PC-3 (cell line): ENCODE measurements at regions not wholly inside any gene's neighbourhood (a gene's known extent, or its start where the extent isn't known, plus 50 kb on each side); places are given as distances from the start of the nearest gene placed in this dataset.
"Not testable (repeated sequence)": the region's sequence is repeated elsewhere in the genome, so short reads cannot be mapped to it uniquely, and the experiment has no call there.

ENCODE experiments used
- ATAC-seq: fragments of 200-7000 bp; cut with Tn5 transposase; 2 replicates; pipeline ENCODE4 v1.9.1; 2020; ENCODE audit warnings: mild to moderate bottlenecking, moderate library complexity
- BruUV-seq: library from RNA; stranded (reverse); fragments of 400-500 nt; replicated peaks from 2 replicates; lab custom pipeline; 2021; lab: Mats Ljungman, UMichigan
- CTCF ChIA-PET: fragments of 300-600 bp; sonication (Branson Sonifier 250); formaldehyde crosslinking; loops from one replicate; lab custom pipeline; 2022; ENCODE audit warnings: antibody characterized with exemption; lab: Charles Lee
- POLR2A ChIA-PET: fragments of 300-600 bp; sonication (Branson Sonifier 250); formaldehyde crosslinking; loops from one replicate; lab custom pipeline; 2022; ENCODE audit warnings: antibody characterized with exemption; ENCODE audit not compliant: unreplicated experiment; lab: Charles Lee
- DNase-seq: peaks from one replicate; pipeline ENCODE4 v3.0.0-alpha.2; 2015
- H2AFZ ChIP-seq: fragments of 300-600 bp; sonication (generic); 2 replicates; pipeline ENCODE4 v1.6.0; 2016; ENCODE audit warnings: antibody characterized with exemption, low read length
- H3F3A ChIP-seq: fragments of 300-600 bp; sonication (generic); one replicate; pipeline ENCODE4 v1.6.0; 2017; ENCODE audit warnings: antibody characterized with exemption, low read length, control low read depth, mild to moderate bottlenecking; ENCODE audit not compliant: unreplicated experiment
- H3K27ac ChIP-seq: fragments of 300-600 bp; sonication (generic); 2 replicates; pipeline ENCODE4 v1.5.1; 2016; ENCODE audit warnings: mild to moderate bottlenecking, low read length
- H3K27me3 ChIP-seq: fragments of 300-600 bp; sonication (generic); 2 replicates; pipeline ENCODE4 v1.6.1; 2016; ENCODE audit warnings: low read length, mixed read lengths
- H3K36me3 ChIP-seq: fragments of 300-600 bp; sonication (generic); 2 replicates; pipeline ENCODE4 v1.6.1; 2016; ENCODE audit warnings: low read depth, mixed run types, low read length, mixed read lengths
- H3K4me1 ChIP-seq: fragments of 300-600 bp; sonication (generic); 2 replicates; pipeline ENCODE4 v1.5.1; 2016; ENCODE audit warnings: low read length; ENCODE audit not compliant: insufficient read depth
- H3K4me2 ChIP-seq: fragments of 300-600 bp; sonication (generic); 2 replicates; pipeline ENCODE4 v1.6.0; 2016; ENCODE audit warnings: low read length
- H3K4me3 ChIP-seq: fragments of 300-600 bp; sonication (generic); 2 replicates; pipeline ENCODE4 v1.5.1; 2016; ENCODE audit warnings: mild to moderate bottlenecking, low read length, mixed read lengths
- H3K79me2 ChIP-seq: fragments of 300-600 bp; sonication (generic); 2 replicates; pipeline ENCODE4 v1.6.1; 2017; ENCODE audit warnings: low read length, mixed read lengths
- H3K9ac ChIP-seq: fragments of 300-600 bp; sonication (generic); 2 replicates; pipeline ENCODE4 v1.6.0; 2016; ENCODE audit warnings: mild to moderate bottlenecking, low read length
- H3K9me2 ChIP-seq: fragments of 300-600 bp; sonication (generic); replicated peaks from 2 replicates; pipeline ENCODE4 v1.6.1; 2016; ENCODE audit warnings: mixed run types, low read length, mixed read lengths
- H3K9me3 ChIP-seq: fragments of 300-600 bp; sonication (generic); 2 replicates; pipeline ENCODE4 v1.6.1; 2016; ENCODE audit warnings: low read length, mixed read lengths
- H4K20me1 ChIP-seq: fragments of 300-600 bp; sonication (generic); 2 replicates; pipeline ENCODE4 v1.6.1; 2016; ENCODE audit warnings: low read length, mixed read lengths
- EZH2 ChIP-seq: fragments of 300-600 bp; sonication (generic); IDR thresholded peaks from one replicate; pipeline ENCODE4 v1.6.1; 2017; ENCODE audit warnings: antibody characterized with exemption, mild to moderate bottlenecking, low read length; ENCODE audit not compliant: unreplicated experiment
- EZH2phosphoT487 ChIP-seq: fragments of 300-600 bp; sonication (generic); IDR thresholded peaks from 2 replicates; pipeline ENCODE4 v1.6.1; 2018; ENCODE audit warnings: mild to moderate bottlenecking, antibody characterized with exemption, low read length, borderline replicate concordance
- intact Hi-C: fragments of 100-400 bp; cut with micrococcal nuclease; formaldehyde crosslinking; loops from 2 replicates; pipeline ENCODE4 v1.9.0; 2023
- TF ChIP-seq, protein P1 (sequence below): fragments of 300-600 bp; sonication (generic); conservative IDR thresholded peaks from 2 replicates; pipeline ENCODE4 v1.5.1; 2017; ENCODE audit warnings: antibody characterized with exemption, low read depth, mild to moderate bottlenecking, low read length

DNA sequence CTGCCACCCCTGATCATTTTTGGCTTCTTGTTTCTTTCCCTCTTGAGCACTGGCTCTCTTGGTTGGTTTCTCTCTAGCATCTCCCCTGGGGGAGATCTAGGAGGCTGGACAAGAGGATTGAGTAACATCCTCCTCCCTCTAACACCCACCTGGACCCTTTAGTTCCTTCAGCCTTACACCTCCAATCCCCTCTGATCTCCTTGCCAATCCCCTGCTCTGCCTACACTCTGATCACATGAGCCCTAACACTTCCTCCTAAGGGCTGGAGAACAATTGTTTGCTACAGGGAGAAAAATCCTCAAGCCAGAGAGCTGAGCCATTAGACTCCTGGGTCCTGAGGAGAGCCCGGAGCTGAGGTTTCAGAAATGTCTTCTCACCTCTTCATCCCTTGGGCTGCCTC, 65.9 kb upstream of the ADGRL1 start:
- H2AFZ ChIP-seq = no peak overlapping the region
- no peaks in the 10 kb centered on the region for H4K20me1 ChIP-seq
- CTCF ChIA-PET = no interaction called here
- no peaks in the 10 kb centered on the region for H3K9me2 ChIP-seq
- no peaks in the 10 kb centered on the region for H3K79me2 ChIP-seq
- H3K4me3 ChIP-seq = no peak overlapping the region
- H3K9me3 ChIP-seq = no peaks in the 10 kb centered on the region
- no peak overlapping the region for H3K4me2 ChIP-seq
- H3F3A ChIP-seq = no peaks in the 10 kb centered on the region
- H3K27me3 ChIP-seq = no peaks in the 10 kb centered on the region
- H3K27ac ChIP-seq = no peak overlapping the region
- ATAC-seq (no peak), DNase-seq (no peak)
- H3K9ac ChIP-seq = no peak overlapping the region
- no TSS peak for BruUV-seq
- H3K4me1 ChIP-seq = no peaks in the 10 kb centered on the region
- intact Hi-C loops = no loop called here
- H3K36me3 ChIP-seq = no peaks in the 10 kb centered on the region
- POLR2A ChIA-PET = no interaction called here
- no peak for TF ChIP-seq EZH2phosphoT487
- TF ChIP-seq EZH2 = no peak
- TF ChIP-seq, protein P1, sequence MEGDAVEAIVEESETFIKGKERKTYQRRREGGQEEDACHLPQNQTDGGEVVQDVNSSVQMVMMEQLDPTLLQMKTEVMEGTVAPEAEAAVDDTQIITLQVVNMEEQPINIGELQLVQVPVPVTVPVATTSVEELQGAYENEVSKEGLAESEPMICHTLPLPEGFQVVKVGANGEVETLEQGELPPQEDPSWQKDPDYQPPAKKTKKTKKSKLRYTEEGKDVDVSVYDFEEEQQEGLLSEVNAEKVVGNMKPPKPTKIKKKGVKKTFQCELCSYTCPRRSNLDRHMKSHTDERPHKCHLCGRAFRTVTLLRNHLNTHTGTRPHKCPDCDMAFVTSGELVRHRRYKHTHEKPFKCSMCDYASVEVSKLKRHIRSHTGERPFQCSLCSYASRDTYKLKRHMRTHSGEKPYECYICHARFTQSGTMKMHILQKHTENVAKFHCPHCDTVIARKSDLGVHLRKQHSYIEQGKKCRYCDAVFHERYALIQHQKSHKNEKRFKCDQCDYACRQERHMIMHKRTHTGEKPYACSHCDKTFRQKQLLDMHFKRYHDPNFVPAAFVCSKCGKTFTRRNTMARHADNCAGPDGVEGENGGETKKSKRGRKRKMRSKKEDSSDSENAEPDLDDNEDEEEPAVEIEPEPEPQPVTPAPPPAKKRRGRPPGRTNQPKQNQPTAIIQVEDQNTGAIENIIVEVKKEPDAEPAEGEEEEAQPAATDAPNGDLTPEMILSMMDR = no peak

DNA sequence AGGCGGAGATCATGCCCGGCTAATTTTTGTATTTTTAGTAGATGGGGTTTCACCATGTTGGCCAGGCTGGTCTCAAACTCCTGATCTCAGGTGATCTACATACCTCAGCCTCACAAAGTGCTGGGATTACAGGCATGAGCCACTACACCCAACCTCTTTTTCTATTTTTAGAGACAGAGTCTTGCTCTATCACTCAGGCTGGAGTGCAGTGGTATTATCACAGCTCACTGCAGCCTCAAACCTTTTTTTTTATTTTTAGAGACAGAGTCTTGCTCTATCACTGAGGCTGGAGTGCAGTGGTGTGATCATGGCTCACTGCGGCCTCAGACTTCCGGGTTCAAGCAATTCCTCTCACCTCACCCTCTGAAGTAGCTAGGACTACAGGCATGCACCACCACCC, 64.6 kb upstream of the ADGRL1 start:
- POLR2A ChIA-PET = not testable (repeated sequence)

GRCh38 chr19:14267224-14267741, 61.3 kb upstream of the ADGRL1 start:
- intact Hi-C loops = no loop called here
- no peaks in the 10 kb centered on the region for H3K36me3 ChIP-seq
- no peaks in the 10 kb centered on the region for H3K79me2 ChIP-seq
- no TSS peak for BruUV-seq
- H3F3A ChIP-seq = no peaks in the 10 kb centered on the region
- TF ChIP-seq, protein P1 = no peak
- no peak for TF ChIP-seq EZH2
- no peak for TF ChIP-seq EZH2phosphoT487
- ATAC-seq (no peak), DNase-seq (no peak)
- no peaks in the 10 kb centered on the region for H3K4me1 ChIP-seq
- no peaks in the 10 kb centered on the region for H3K9me3 ChIP-seq
- no peak overlapping the region for H3K4me2 ChIP-seq
- ChIA-PET CTCF (no interaction called here), POLR2A (no interaction called here)
- H3K27ac ChIP-seq = no peak overlapping the region
- H3K27me3 ChIP-seq = 0 out of 2 replicates have a peak, but pooled peaks cover 12% of the 10 kb centered on the region
- H3K4me3 ChIP-seq = no peak overlapping the region
- H4K20me1 ChIP-seq = no peaks in the 10 kb centered on the region
- no peak overlapping the region for H3K9ac ChIP-seq
- H2AFZ ChIP-seq = no peak overlapping the region
- no peaks in the 10 kb centered on the region for H3K9me2 ChIP-seq

More for the DNA sequence above, 64.6 kb upstream of the ADGRL1 start:
- H3K36me3 ChIP-seq, ATAC-seq, H3K79me2 ChIP-seq, H3K4me2 ChIP-seq, H3K9me3 ChIP-seq, DNase-seq, H3F3A ChIP-seq, H3K27ac ChIP-seq, H3K9ac ChIP-seq, H4K20me1 ChIP-seq, intact Hi-C loops, H3K27me3 ChIP-seq, H2AFZ ChIP-seq, CTCF ChIA-PET, BruUV-seq, H3K4me1 ChIP-seq, H3K9me2 ChIP-seq, H3K4me3 ChIP-seq: not testable (repeated sequence)

GRCh38 chr19:14266208-14266607, 60.2 kb upstream of the ADGRL1 start:
- H3K4me2 ChIP-seq, intact Hi-C loops, DNase-seq, H3K9me3 ChIP-seq, H3K9ac ChIP-seq, ATAC-seq, H3K36me3 ChIP-seq, H3K9me2 ChIP-seq, H3K4me3 ChIP-seq, H3K79me2 ChIP-seq, H3F3A ChIP-seq, H2AFZ ChIP-seq, H3K27ac ChIP-seq, POLR2A ChIA-PET, BruUV-seq, CTCF ChIA-PET, H4K20me1 ChIP-seq, H3K4me1 ChIP-seq: not testable (repeated sequence)
- 0 out of 2 replicates have a peak, but pooled peaks cover 12% of the 10 kb centered on the region for H3K27me3 ChIP-seq
